ENCODE measurements at regions not wholly inside any gene's neighbourhood (a gene's known extent, or its start where the extent isn't known, plus 50 kb on each side); places are given as distances from the start of the nearest gene placed in this dataset.

GRCh38 chr12:53830631-53831030, 78.9 kb upstream of the CISTR start (continued):
- no peak for TF ChIP-seq MAX (IDR thresholded peaks at IDR 0.05)
- TF ChIP-seq CREB1 (IDR thresholded peaks at IDR 0.05): no peak

Data from H1 (cell line).